ENCODE measurements at regions not wholly inside any gene's neighbourhood (a gene's known extent, or its start where the extent isn't known, plus 50 kb on each side); places are given as distances from the start of the nearest gene placed in this dataset.

DNA sequence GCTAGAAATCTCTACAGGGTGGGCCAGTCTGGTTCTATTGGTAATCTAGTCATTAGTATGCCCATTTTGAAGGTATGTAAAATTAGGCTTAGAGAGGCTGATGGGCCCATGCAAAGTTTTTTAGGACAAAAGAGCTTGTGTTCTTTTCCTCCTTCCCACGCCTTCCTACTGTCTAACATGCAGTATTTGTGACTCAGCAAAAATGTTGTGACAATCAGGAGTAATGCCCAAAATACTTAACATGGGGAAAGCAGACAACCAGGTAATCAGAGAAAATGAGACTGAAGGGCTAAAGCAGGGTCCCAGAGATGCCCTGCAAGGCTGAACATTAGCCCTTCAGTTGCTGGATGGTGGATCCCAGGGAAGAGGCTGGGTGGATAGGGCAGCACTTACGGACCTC lies 437.9 kb downstream of the BCL11B start:
- H3K4me1 Mint-ChIP-seq (ENCODE audit: low read depth, unreplicated experiment), result no peaks in the 10 kb centered on the region
- TF ChIP-seq, protein P1, sequence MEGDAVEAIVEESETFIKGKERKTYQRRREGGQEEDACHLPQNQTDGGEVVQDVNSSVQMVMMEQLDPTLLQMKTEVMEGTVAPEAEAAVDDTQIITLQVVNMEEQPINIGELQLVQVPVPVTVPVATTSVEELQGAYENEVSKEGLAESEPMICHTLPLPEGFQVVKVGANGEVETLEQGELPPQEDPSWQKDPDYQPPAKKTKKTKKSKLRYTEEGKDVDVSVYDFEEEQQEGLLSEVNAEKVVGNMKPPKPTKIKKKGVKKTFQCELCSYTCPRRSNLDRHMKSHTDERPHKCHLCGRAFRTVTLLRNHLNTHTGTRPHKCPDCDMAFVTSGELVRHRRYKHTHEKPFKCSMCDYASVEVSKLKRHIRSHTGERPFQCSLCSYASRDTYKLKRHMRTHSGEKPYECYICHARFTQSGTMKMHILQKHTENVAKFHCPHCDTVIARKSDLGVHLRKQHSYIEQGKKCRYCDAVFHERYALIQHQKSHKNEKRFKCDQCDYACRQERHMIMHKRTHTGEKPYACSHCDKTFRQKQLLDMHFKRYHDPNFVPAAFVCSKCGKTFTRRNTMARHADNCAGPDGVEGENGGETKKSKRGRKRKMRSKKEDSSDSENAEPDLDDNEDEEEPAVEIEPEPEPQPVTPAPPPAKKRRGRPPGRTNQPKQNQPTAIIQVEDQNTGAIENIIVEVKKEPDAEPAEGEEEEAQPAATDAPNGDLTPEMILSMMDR (IDR thresholded peaks at IDR 0.05; ENCODE audit: partially characterized antibody, unreplicated experiment), result no peak
- no peaks in the 10 kb centered on the region for H3K27me3 Mint-ChIP-seq (ENCODE audit: unreplicated experiment)
- no peak overlapping the region for H3K4me3 Mint-ChIP-seq (ENCODE audit: unreplicated experiment)
- DNase-seq, result no peak
- no peak overlapping the region for H3K27ac Mint-ChIP-seq (ENCODE audit: unreplicated experiment)
- H3K9me3 Mint-ChIP-seq (ENCODE audit: unreplicated experiment), result no peaks in the 10 kb centered on the region
- peaks cover 10% of the 10 kb centered on the region for H3K36me3 Mint-ChIP-seq (ENCODE audit: unreplicated experiment)

DNA sequence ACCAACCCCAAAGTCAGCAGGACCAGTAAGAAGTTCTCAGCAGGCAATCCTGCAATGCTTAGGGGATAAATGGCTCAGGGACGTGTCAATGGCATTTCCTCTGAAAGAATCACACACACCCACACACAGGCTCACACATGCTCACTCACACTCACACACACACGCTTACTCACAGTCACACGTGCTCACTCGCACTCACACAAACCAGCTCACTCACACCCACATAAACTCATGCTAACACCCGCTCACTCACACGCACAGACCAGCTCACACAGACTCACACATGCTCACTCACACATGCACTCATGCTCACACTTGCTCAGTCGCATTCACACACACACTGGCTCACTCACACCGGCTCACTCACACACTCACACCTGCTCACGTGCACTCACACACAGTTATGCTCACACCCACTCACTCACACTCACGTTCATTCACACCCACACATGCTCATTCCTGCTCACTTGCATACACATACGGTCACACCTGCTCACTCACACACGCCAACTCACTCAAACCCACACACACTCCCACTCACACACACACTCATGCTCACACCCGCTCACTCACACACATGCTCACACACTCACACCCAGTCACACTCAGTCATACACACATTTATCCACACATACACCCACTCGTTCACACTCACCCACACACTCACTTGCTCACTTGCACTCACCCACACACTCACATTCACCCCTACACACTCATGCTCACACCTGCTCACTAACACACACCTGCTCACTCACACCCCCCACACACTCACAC lies 436.8 kb downstream of the BCL11B start:
- DNase-seq, result no peak
- H3K27me3 Mint-ChIP-seq (ENCODE audit: unreplicated experiment), result no peaks in the 10 kb centered on the region
- H3K27ac Mint-ChIP-seq (ENCODE audit: unreplicated experiment), result no peak overlapping the region
- no peak overlapping the region for H3K4me3 Mint-ChIP-seq (ENCODE audit: unreplicated experiment)
- H3K9me3 Mint-ChIP-seq (ENCODE audit: unreplicated experiment), result no peaks in the 10 kb centered on the region
- peaks cover 10% of the 10 kb centered on the region for H3K36me3 Mint-ChIP-seq (ENCODE audit: unreplicated experiment)
- TF ChIP-seq, protein P1 (IDR thresholded peaks at IDR 0.05; ENCODE audit: partially characterized antibody, unreplicated experiment), result no peak
- no peaks in the 10 kb centered on the region for H3K4me1 Mint-ChIP-seq (ENCODE audit: low read depth, unreplicated experiment)

DNA sequence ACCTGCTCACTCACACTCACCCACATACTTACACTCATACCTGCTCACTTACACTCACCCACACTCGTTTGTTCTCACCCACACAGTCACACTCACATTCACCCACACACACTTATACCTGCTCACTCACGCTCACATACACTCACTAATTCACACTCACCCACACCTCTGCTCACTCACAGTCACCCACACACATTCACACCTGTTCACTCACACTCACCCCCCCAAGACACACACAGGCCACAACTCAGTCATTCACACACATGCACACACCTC lies 436.2 kb downstream of the BCL11B start:
- H3K9me3 Mint-ChIP-seq (ENCODE audit: unreplicated experiment), result no peaks in the 10 kb centered on the region
- H3K27me3 Mint-ChIP-seq (ENCODE audit: unreplicated experiment), result no peaks in the 10 kb centered on the region
- no peaks in the 10 kb centered on the region for H3K4me1 Mint-ChIP-seq (ENCODE audit: low read depth, unreplicated experiment)
- H3K36me3 Mint-ChIP-seq (ENCODE audit: unreplicated experiment), result peaks cover 10% of the 10 kb centered on the region
- H3K4me3 Mint-ChIP-seq (ENCODE audit: unreplicated experiment), result no peak overlapping the region
- DNase-seq, result no peak
- no peak overlapping the region for H3K27ac Mint-ChIP-seq (ENCODE audit: unreplicated experiment)
- TF ChIP-seq, protein P1 (IDR thresholded peaks at IDR 0.05; ENCODE audit: partially characterized antibody, unreplicated experiment), result no peak

DNA sequence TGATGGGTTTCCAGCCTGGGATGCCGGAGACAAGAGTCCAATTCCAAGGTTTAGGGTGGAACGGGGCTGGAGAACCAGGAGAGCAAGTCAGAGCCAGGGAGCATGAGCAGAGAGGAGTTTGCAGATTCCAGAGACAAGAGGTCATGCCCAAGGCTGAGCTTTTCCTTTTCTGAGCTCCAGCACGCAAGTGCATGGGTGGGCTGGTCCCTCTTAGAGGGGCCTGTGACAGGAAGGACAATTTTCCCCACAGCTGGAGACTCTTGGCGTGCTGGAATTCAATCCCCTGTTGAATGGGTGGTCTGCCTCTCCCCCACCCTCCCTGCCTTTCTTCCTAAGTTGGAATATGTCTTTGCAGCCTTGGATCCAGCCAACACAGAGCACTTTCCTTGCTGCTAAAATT lies 431.9 kb downstream of the BCL11B start:
- no peaks in the 10 kb centered on the region for H3K4me1 Mint-ChIP-seq (ENCODE audit: low read depth, unreplicated experiment)
- H3K36me3 Mint-ChIP-seq (ENCODE audit: unreplicated experiment), result peaks cover 10% of the 10 kb centered on the region
- no peak for DNase-seq
- H3K27me3 Mint-ChIP-seq (ENCODE audit: unreplicated experiment), result peaks cover 2% of the 10 kb centered on the region
- no peaks in the 10 kb centered on the region for H3K9me3 Mint-ChIP-seq (ENCODE audit: unreplicated experiment)
- no peak overlapping the region for H3K4me3 Mint-ChIP-seq (ENCODE audit: unreplicated experiment)
- TF ChIP-seq, protein P1 (IDR thresholded peaks at IDR 0.05; ENCODE audit: partially characterized antibody, unreplicated experiment), result no peak
- H3K27ac Mint-ChIP-seq (ENCODE audit: unreplicated experiment), result no peak overlapping the region

DNA sequence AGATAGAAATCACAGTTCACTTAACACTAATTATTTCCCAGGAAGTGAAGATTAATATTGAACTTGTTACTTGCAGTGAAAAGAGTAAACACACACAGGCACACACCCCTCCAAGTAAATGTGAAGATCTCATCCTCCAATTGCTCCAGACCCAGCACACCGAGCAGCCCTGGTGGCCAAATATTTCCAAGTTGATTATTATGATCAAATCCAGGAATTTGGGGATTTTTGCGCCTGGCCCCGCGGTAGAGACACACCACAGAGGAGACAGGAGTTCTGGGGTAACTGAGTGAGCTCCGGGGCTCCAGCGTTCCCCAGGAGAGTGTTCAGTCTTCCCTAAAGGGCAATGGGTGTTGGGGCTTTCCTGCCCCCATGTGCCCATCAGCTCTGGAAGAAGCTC lies 431.5 kb downstream of the BCL11B start:
- H3K27ac Mint-ChIP-seq (ENCODE audit: unreplicated experiment), result no peak overlapping the region
- H3K9me3 Mint-ChIP-seq (ENCODE audit: unreplicated experiment), result no peaks in the 10 kb centered on the region
- H3K27me3 Mint-ChIP-seq (ENCODE audit: unreplicated experiment), result peaks cover 2% of the 10 kb centered on the region
- H3K4me1 Mint-ChIP-seq (ENCODE audit: low read depth, unreplicated experiment), result no peaks in the 10 kb centered on the region
- peaks cover 10% of the 10 kb centered on the region for H3K36me3 Mint-ChIP-seq (ENCODE audit: unreplicated experiment)
- no peak overlapping the region for H3K4me3 Mint-ChIP-seq (ENCODE audit: unreplicated experiment)
- DNase-seq, result no peak
- TF ChIP-seq, protein P1 (IDR thresholded peaks at IDR 0.05; ENCODE audit: partially characterized antibody, unreplicated experiment), result no peak
